Fibroblast of lung (primary cell): ENCODE measurements at regions not wholly inside any gene's neighbourhood (a gene's known extent, or its start where the extent isn't known, plus 50 kb on each side); places are given as distances from the start of the nearest gene placed in this dataset.

Experiments
- DNase-seq, 2 donors: peaks; one replicate each; pipeline versions ENCODE4 v3.0.0 to v3.0.0-alpha.2; 2010; ENCODE audit warnings: low read depth in 2 of 2
- H2AFZ ChIP-seq: 2 replicates; pipeline ENCODE4 v1.5.1; 2012; ENCODE audit warnings: low read length, control low read depth, inconsistent platforms
- H3K27ac ChIP-seq: 2 replicates; pipeline ENCODE4 v1.5.1; 2011; ENCODE audit warnings: low read length, control low read depth; ENCODE audit not compliant: insufficient read depth
- H3K27me3 ChIP-seq: 2 replicates; pipeline ENCODE4 v1.5.1; 2011; ENCODE audit warnings: mild to moderate bottlenecking, low read length; ENCODE audit not compliant: control insufficient read depth, insufficient read depth
- H3K36me3 ChIP-seq: 2 replicates; pipeline ENCODE4 v1.5.1; 2011; ENCODE audit warnings: low read length; ENCODE audit not compliant: control insufficient read depth, insufficient read depth
- H3K4me1 ChIP-seq: 2 replicates; pipeline ENCODE4 v1.5.1; 2011; ENCODE audit warnings: low read length; ENCODE audit not compliant: control insufficient read depth, insufficient read depth; ENCODE audit errors: extremely low read depth
- H3K4me2 ChIP-seq: 2 replicates; pipeline ENCODE4 v1.5.1; 2011; ENCODE audit warnings: low read length, control low read depth; ENCODE audit not compliant: insufficient read depth; ENCODE audit errors: extremely low read depth
- H3K4me3 ChIP-seq, 4 experiments: fragments of 200-600 bp in 1 of 4; sonication (generic) in 1 of 4; replicated peaks in 1 of 4; 2 replicates each; pipeline ENCODE4 v1.5.1; 2011 to 2016; ENCODE audit warnings: low read length in 4 of 4, low read depth in 3 of 4, mild to moderate bottlenecking in 3 of 4, control low read depth in 2 of 4, inconsistent platforms in 1 of 4, mixed read lengths in 1 of 4; ENCODE audit not compliant: insufficient read depth in 1 of 4; ENCODE audit errors: control extremely low read depth in 1 of 4
- H3K79me2 ChIP-seq: 2 replicates; pipeline ENCODE4 v1.5.1; 2012; ENCODE audit warnings: mild to moderate bottlenecking, low read length, inconsistent platforms; ENCODE audit not compliant: control insufficient read depth, insufficient read depth
- H3K9ac ChIP-seq: 2 replicates; pipeline ENCODE4 v1.5.1; 2011; ENCODE audit warnings: mild to moderate bottlenecking, low read length, control low read depth; ENCODE audit not compliant: insufficient read depth
- H3K9me3 ChIP-seq: 2 replicates; pipeline ENCODE4 v1.5.1; 2012; ENCODE audit warnings: low read depth, low read length; ENCODE audit not compliant: control insufficient read depth, insufficient read depth
- H4K20me1 ChIP-seq: 2 replicates; pipeline ENCODE4 v1.5.1; 2011; ENCODE audit warnings: low read length; ENCODE audit not compliant: control insufficient read depth, insufficient read depth; ENCODE audit errors: extremely low read depth
- EZH2 ChIP-seq: IDR thresholded peaks from 2 replicates; pipeline ENCODE4 v1.5.1; 2012; ENCODE audit warnings: low read length, control low read depth, mild to moderate bottlenecking; ENCODE audit errors: missing control alignments
- TF ChIP-seq, protein P1 (sequence below), 2 donors: IDR thresholded peaks in 1 of 2; conservative IDR thresholded peaks in 1 of 2; 1 replicate in 1 of 2; 2 replicates in 1 of 2; pipeline ENCODE4 v1.5.1; 2011 to 2012; ENCODE audit warnings: low read length in 2 of 2, control low read depth in 1 of 2, inconsistent platforms in 1 of 2, low read depth in 1 of 2, mild to moderate bottlenecking in 1 of 2

DNA sequence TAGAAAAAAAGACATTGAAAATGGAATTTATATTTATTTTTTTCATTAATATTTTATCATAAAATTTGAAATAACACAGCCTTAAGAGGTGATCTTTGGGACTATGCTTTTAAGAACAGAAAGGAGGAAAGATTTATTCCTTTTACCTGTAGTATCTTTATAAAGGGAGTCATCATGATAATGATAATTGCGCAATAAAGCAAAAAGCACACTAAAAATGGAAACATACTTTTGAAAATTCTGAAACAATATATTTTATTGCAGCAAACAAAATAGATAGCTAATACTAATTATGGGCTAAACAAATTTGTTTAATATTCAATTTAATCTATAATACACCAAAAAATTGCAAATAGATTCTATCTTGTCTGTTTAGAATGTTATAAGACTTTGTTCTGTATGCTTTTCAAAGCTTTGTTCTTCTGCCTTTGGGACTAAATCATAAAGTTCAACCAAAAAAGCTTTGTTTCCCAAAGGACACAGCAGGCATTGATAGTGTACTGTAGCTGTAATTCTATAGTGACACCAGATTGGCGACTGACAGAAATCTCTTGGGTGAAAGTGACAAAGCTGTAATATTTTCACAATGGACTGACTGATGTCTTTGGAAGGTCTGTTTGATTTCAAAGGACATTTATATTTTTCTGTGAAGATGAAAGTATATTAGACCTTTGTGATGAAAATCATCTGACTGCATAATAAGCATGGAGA, 2156.6 kb upstream of the TENM3 start:
- H3K27me3 ChIP-seq: no peaks in the 10 kb centered on the region
- H3K27ac ChIP-seq: no peak overlapping the region
- H3K9ac ChIP-seq: no peak overlapping the region
- no peak overlapping the region for H3K4me2 ChIP-seq
- no peaks in the 10 kb centered on the region for H3K79me2 ChIP-seq
- H4K20me1 ChIP-seq: no peaks in the 10 kb centered on the region
- DNase-seq: no peak
- H3K4me3 ChIP-seq: no peak overlapping the region
- H3K4me1 ChIP-seq: no peaks in the 10 kb centered on the region
- H3K36me3 ChIP-seq: no peaks in the 10 kb centered on the region
- no peak overlapping the region for H2AFZ ChIP-seq
- no peaks in the 10 kb centered on the region for H3K9me3 ChIP-seq
- no peak for TF ChIP-seq EZH2
- TF ChIP-seq, protein P1, sequence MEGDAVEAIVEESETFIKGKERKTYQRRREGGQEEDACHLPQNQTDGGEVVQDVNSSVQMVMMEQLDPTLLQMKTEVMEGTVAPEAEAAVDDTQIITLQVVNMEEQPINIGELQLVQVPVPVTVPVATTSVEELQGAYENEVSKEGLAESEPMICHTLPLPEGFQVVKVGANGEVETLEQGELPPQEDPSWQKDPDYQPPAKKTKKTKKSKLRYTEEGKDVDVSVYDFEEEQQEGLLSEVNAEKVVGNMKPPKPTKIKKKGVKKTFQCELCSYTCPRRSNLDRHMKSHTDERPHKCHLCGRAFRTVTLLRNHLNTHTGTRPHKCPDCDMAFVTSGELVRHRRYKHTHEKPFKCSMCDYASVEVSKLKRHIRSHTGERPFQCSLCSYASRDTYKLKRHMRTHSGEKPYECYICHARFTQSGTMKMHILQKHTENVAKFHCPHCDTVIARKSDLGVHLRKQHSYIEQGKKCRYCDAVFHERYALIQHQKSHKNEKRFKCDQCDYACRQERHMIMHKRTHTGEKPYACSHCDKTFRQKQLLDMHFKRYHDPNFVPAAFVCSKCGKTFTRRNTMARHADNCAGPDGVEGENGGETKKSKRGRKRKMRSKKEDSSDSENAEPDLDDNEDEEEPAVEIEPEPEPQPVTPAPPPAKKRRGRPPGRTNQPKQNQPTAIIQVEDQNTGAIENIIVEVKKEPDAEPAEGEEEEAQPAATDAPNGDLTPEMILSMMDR (conservative IDR thresholded peaks at IDR 0.05 in 1 of 2, IDR thresholded peaks at IDR 0.05 in 1 of 2; ENCODE audit: low read depth in 1 of 2, low read length in 2 of 2): no peak

- H3K9me3 ChIP-seq: no peaks in the 10 kb centered on the region
- no peaks in the 10 kb centered on the region for H3K27me3 ChIP-seq
- H3K9ac ChIP-seq: no peak overlapping the region
- no peak for TF ChIP-seq EZH2
- TF ChIP-seq, protein P1 (conservative IDR thresholded peaks at IDR 0.05 in 1 of 2, IDR thresholded peaks at IDR 0.05 in 1 of 2; ENCODE audit: low read depth in 1 of 2, low read length in 2 of 2): no peak
- H2AFZ ChIP-seq: no peak overlapping the region
- no peaks in the 10 kb centered on the region for H3K4me1 ChIP-seq
- H3K4me3 ChIP-seq: no peak overlapping the region
- H3K79me2 ChIP-seq: no peaks in the 10 kb centered on the region
- no peak for DNase-seq
- no peak overlapping the region for H3K4me2 ChIP-seq
- no peaks in the 10 kb centered on the region for H3K36me3 ChIP-seq
- no peak overlapping the region for H3K27ac ChIP-seq
- no peaks in the 10 kb centered on the region for H4K20me1 ChIP-seq
These were observed 2144.6 kb upstream of the TENM3 start for GRCh38 chr4:180098586-180098985.

DNA sequence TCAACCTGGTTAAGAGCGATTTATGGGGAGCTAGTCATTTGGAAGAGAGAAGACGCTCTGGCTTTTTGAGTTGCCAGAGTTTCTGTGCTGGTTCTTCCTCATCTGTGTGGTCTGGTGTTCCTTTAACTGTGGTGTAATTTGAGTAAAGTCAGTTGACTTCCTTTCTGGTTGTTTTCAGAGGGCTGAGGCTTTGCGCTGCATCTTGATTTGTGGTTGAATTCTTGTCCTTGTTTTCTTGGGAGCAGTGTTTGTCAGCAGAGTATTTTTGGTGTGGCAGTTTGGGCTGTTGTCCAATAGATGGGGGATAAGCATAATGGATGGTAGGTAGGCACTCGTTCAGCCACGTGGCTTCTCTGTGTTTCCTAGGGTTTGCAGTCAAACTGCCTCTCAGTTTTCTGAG, 2143.2 kb upstream of the TENM3 start:
- Histone ChIP-seq H3K4me3 (no peak overlapping the region), H3K9me3 (no peaks in the 10 kb centered on the region), H3K9ac (no peak overlapping the region), H3K27ac (no peak overlapping the region), H2AFZ (no peak overlapping the region), H3K79me2 (no peaks in the 10 kb centered on the region), H3K4me2 (no peak overlapping the region), H3K36me3 (no peaks in the 10 kb centered on the region), H3K4me1 (no peaks in the 10 kb centered on the region), H3K27me3 (no peaks in the 10 kb centered on the region), H4K20me1 (no peaks in the 10 kb centered on the region)
- no peak for TF ChIP-seq EZH2
- TF ChIP-seq, protein P1 (conservative IDR thresholded peaks at IDR 0.05 in 1 of 2, IDR thresholded peaks at IDR 0.05 in 1 of 2; ENCODE audit: low read depth in 1 of 2, low read length in 2 of 2): no peak
- no peak for DNase-seq
